Stimulated activated naive B cell treated with anti-CD40 and anti-IgM and Interleukin-4, amounts not matched to agents 10 μg/mL and 1 μg/mL and 100 μg/mL, for 72 hours (primary cell): ENCODE measurements at regions not wholly inside any gene's neighbourhood (a gene's known extent, or its start where the extent isn't known, plus 50 kb on each side); places are given as distances from the start of the nearest gene placed in this dataset.

Experiments used
- ATAC-seq, 2 donors: fragments of 150-1000 bp; cut with Tn5 transposase; replicated peaks; 2 replicates each; pipeline ENCODE4 v1.10.0; 2021; ENCODE audit warnings: moderate library complexity in 1 of 2
- DNase-seq: peaks from one replicate; pipeline ENCODE4 v3.0.0; 2021
- H3K27ac Mint-ChIP-seq: one replicate; pipeline ENCODE4 v1.8.0; 2022; ENCODE audit warnings: mild to moderate bottlenecking, mixed read lengths
- H3K27me3 Mint-ChIP-seq, 2 donors: one replicate each; pipeline ENCODE4 v1.8.0; 2022; ENCODE audit warnings: mixed read lengths in 2 of 2
- H3K36me3 Mint-ChIP-seq, 2 donors: one replicate each; pipeline ENCODE4 v1.8.0; 2022; ENCODE audit warnings: mixed read lengths in 2 of 2, mild to moderate bottlenecking in 1 of 2
- H3K4me1 Mint-ChIP-seq, 2 donors: one replicate each; pipeline ENCODE4 v1.8.0; 2022; ENCODE audit warnings: mixed read lengths in 2 of 2, mild to moderate bottlenecking in 1 of 2
- H3K4me3 Mint-ChIP-seq, 2 donors: one replicate each; pipeline ENCODE4 v1.8.0; 2022; ENCODE audit warnings: mild to moderate bottlenecking in 2 of 2, mixed read lengths in 2 of 2, moderate library complexity in 1 of 2
- H3K9me3 Mint-ChIP-seq, 2 donors: one replicate each; pipeline ENCODE4 v1.8.0; 2022; ENCODE audit warnings: mixed read lengths in 2 of 2, mild to moderate bottlenecking in 1 of 2

- peaks cover 9 to 38% of the 10 kb centered on the region in 2 donors for H3K27me3 Mint-ChIP-seq
- H3K27ac Mint-ChIP-seq, result no peak overlapping the region
- no peaks in the 10 kb centered on the region for H3K36me3 Mint-ChIP-seq
- H3K4me1 Mint-ChIP-seq, result no peaks in the 10 kb centered on the region
- H3K4me3 Mint-ChIP-seq, result no peak overlapping the region
- DNase-seq (no peak), ATAC-seq (no peak)
- H3K9me3 Mint-ChIP-seq, result no peaks in the 10 kb centered on the region
Measured at GRCh38 chr4:1493540-1494287, 87.5 kb upstream of the NKX1-1 start.

DNA sequence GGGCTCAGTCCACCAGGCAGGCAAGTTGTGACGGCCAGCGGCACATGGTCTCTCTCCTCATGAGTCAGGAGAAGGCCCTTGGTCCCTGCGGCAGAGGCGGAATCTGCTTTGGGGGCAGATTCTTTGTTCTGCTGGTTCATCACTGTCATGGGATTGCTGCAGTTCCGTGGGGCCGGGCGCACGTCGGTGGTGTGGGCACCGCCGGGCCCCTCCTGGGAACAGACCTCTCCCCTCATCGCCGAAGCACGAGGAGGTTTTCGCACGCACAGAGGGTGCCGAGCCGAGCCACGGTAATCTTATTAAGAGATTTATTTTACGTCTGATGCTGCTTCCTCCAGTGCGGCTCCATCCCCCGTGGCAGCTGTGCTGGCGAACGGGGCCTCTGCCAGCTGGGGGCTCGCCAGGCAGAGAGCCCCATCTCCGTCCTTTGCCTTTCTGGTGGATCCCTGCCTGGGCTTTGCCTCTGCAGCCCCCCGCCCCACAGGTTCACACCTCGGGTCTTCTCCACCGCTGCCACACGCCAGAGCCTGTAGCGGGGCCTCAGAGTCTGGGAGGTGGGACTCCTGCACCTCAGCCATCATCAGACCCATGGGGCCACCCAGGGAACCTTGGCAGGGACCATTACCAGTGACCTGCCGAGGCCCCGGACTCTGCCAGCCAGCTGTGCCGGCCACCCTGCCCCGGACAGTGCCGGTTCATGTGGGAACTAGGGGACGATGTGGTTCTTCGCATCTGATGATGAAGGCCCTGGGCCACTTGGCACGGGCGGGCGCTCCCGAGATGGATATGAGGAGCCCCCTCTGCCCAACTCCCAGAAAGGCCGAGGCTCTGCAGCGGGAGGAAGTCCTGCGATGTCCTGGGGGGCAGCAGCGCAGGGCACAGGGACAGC is 86.7 kb upstream of the NKX1-1 start:
- no peak overlapping the region for H3K27ac Mint-ChIP-seq
- DNase-seq (no peak), ATAC-seq (no peak)
- H3K9me3 Mint-ChIP-seq, result no peaks in the 10 kb centered on the region
- H3K4me1 Mint-ChIP-seq, result no peaks in the 10 kb centered on the region
- no peak overlapping the region for H3K4me3 Mint-ChIP-seq
- H3K27me3 Mint-ChIP-seq, result peaks cover 9 to 43% of the 10 kb centered on the region in 2 donors
- H3K36me3 Mint-ChIP-seq, result no peaks in the 10 kb centered on the region

DNA sequence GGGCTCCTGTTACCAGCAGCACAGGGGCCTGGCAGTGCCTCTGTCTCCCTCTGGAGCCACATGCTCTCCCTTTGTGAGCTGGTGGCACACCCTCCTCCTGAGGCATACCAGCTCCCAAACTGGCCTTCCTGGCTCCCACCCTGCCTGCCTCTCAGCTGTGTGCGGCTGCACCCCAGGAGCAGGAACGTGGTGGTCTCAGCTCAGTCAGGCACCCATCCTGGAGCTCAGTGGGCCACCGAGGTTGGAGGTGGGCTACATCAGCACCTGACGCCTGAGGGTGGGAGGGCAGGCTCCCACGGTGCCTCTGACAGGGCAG is 85.9 kb upstream of the NKX1-1 start:
- Mint-ChIP-seq H3K9me3 (peaks cover 6 to 7% of the 10 kb centered on the region in 2 donors), H3K27ac (no peak overlapping the region), H3K36me3 (peaks cover 2 to 7% of the 10 kb centered on the region in 2 donors), H3K4me3 (no peak overlapping the region), H3K27me3 (peaks cover 16 to 51% of the 10 kb centered on the region in 2 donors), H3K4me1 (no peaks in the 10 kb centered on the region)
- DNase-seq (no peak), ATAC-seq (no peak)

GRCh38 chr4:1491328-1492141 is 85.3 kb upstream of the NKX1-1 start:
- peaks cover 19 to 52% of the 10 kb centered on the region in 2 donors for H3K27me3 Mint-ChIP-seq
- H3K4me1 Mint-ChIP-seq, result no peaks in the 10 kb centered on the region
- H3K27ac Mint-ChIP-seq, result no peak overlapping the region
- ATAC-seq (no peak), DNase-seq (no peak)
- H3K36me3 Mint-ChIP-seq, result peaks cover 2 to 10% of the 10 kb centered on the region in 2 donors
- no peak overlapping the region for H3K4me3 Mint-ChIP-seq
- H3K9me3 Mint-ChIP-seq, result peaks cover 9 to 10% of the 10 kb centered on the region in 2 donors

- no peak for ATAC-seq
Measured at GRCh38 chr4:1490654-1491327, 84.5 kb upstream of the NKX1-1 start.

DNA sequence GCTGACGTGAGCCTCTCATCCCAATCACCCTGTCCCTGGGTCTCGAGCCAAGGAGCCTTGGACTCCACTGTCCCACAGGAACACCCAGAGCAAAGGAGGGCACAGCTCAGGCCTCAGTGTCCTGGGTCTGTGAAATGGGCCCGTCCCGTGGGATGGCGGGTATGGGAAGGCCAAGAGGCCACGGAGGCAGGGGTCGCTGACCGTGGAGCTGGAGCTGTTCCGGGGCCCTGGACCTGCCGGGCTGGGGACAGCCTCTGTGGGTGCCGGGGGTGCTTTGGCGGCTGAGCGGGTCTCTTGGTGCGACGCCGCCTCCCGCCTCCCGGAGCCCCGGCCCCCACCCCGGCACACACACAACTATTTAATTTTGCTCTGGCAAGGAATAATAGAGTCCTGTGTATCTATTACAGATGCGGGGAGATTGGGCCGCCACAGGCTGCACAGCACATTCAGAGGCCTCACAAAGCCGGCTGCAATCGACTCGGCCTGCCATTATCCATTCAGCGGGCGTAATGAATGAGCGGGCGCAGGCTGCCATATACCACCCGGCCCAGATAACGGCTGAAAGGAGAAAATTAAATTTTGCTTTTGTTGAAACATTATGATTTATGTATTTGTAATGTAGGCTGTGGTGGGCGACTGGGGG is 83.9 kb upstream of the NKX1-1 start:
- H3K9me3 Mint-ChIP-seq, result peaks cover 20 to 22% of the 10 kb centered on the region in 2 donors
- no peaks in the 10 kb centered on the region for H3K4me1 Mint-ChIP-seq
- H3K4me3 Mint-ChIP-seq, result no peak overlapping the region
- peaks cover 2 to 19% of the 10 kb centered on the region in 2 donors for H3K36me3 Mint-ChIP-seq
- ATAC-seq (no peak), DNase-seq (no peak)
- H3K27ac Mint-ChIP-seq, result no peak overlapping the region
- peaks cover 22 to 49% of the 10 kb centered on the region in 2 donors for H3K27me3 Mint-ChIP-seq

More at GRCh38 chr4:1490654-1491327, 84.5 kb upstream of the NKX1-1 start:
- Mint-ChIP-seq H3K9me3 (peaks cover 15 to 17% of the 10 kb centered on the region in 2 donors), H3K27me3 (peaks cover 22 to 52% of the 10 kb centered on the region in 2 donors), H3K4me1 (no peaks in the 10 kb centered on the region), H3K36me3 (peaks cover 2 to 15% of the 10 kb centered on the region in 2 donors), H3K4me3 (no peak overlapping the region), H3K27ac (no peak overlapping the region)
- no peak for DNase-seq

GRCh38 chr4:1489639-1489995 is 83.4 kb upstream of the NKX1-1 start:
- Mint-ChIP-seq H3K4me3 (no peak overlapping the region), H3K27ac (no peak overlapping the region), H3K27me3 (peaks cover 26 to 50% of the 10 kb centered on the region in 2 donors), H3K4me1 (no peaks in the 10 kb centered on the region), H3K9me3 (peaks cover 23 to 25% of the 10 kb centered on the region in 2 donors), H3K36me3 (peaks cover 2 to 22% of the 10 kb centered on the region in 2 donors)
- ATAC-seq (no peak), DNase-seq (no peak)

- Mint-ChIP-seq H3K27ac (no peak overlapping the region), H3K9me3 (peaks cover 27 to 30% of the 10 kb centered on the region in 2 donors), H3K27me3 (peaks cover 24 to 50% of the 10 kb centered on the region in 2 donors), H3K36me3 (peaks cover 2 to 25% of the 10 kb centered on the region in 2 donors), H3K4me3 (no peak overlapping the region), H3K4me1 (no peaks in the 10 kb centered on the region)
- no peak for DNase-seq
- no peak for ATAC-seq
Measured at GRCh38 chr4:1488831-1489638, 82.8 kb upstream of the NKX1-1 start.

- DNase-seq, result no peak
- H3K9me3 Mint-ChIP-seq, result peaks cover 27 to 35% of the 10 kb centered on the region in 2 donors
- peaks cover 2 to 25% of the 10 kb centered on the region in 2 donors for H3K36me3 Mint-ChIP-seq
- H3K4me1 Mint-ChIP-seq, result no peaks in the 10 kb centered on the region
- H3K27ac Mint-ChIP-seq, result no peak overlapping the region
- peaks cover 24 to 50% of the 10 kb centered on the region in 2 donors for H3K27me3 Mint-ChIP-seq
- no peak overlapping the region for H3K4me3 Mint-ChIP-seq
- ATAC-seq, result no peak
Measured at GRCh38 chr4:1488357-1488756, 82.1 kb upstream of the NKX1-1 start.

- H3K27me3 Mint-ChIP-seq, result peaks cover 24 to 47% of the 10 kb centered on the region in 2 donors
Measured at GRCh38 chr4:1487761-1488160, 81.5 kb upstream of the NKX1-1 start.

DNA sequence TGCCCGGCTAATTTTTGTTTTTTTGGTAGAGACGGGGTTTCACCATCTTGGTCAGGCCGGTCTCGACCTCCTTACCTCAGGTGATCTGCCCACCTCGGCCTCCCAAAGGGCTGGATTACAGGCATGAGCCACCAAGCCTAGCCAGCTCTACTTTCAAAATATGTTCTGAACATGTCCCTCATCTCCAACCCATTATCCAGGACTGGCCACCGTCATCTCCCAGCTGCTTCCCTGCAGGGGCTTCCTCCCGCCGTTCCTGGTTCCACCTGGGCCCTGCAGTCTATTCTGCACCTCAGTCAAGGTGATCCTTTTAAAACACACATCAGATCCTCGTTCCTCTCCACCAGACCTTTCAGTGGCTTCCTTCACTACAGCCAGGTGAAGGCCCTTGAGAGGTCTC is 80.9 kb upstream of the NKX1-1 start:
- Mint-ChIP-seq H3K4me3 (no peak overlapping the region), H3K27me3 (peaks cover 24 to 40% of the 10 kb centered on the region in 2 donors), H3K9me3 (peaks cover 28 to 37% of the 10 kb centered on the region in 2 donors), H3K27ac (no peak overlapping the region), H3K36me3 (peaks cover 2 to 25% of the 10 kb centered on the region in 2 donors), H3K4me1 (no peaks in the 10 kb centered on the region)
- no peak for DNase-seq
- ATAC-seq, result no peak

More at GRCh38 chr4:1487761-1488160, 81.5 kb upstream of the NKX1-1 start:
- ATAC-seq (no peak), DNase-seq (no peak)
- no peak overlapping the region for H3K27ac Mint-ChIP-seq
- H3K36me3 Mint-ChIP-seq, result peaks cover 2 to 25% of the 10 kb centered on the region in 2 donors
- H3K4me1 Mint-ChIP-seq, result no peaks in the 10 kb centered on the region
- peaks cover 27 to 37% of the 10 kb centered on the region in 2 donors for H3K9me3 Mint-ChIP-seq
- H3K4me3 Mint-ChIP-seq, result no peak overlapping the region

DNA sequence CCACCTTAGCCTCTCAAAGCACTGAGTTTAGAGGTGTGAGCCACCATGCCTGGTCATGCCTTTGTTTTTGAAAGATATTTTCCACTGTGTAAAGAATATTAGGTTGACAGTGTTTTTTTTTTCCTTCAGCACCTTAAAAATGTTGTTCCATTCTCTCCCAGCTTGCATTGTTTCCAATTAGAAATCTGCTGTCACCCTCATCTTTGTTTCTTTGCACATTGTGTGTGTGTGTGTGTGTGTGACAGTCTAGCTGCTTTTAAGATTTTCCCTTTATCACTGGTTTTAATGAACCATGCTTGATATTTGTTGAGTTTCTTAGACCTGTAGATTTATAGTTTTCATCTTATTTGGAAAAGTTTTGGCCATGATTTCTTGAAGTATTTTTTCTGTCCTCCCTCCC is 79.0 kb upstream of the NKX1-1 start:
- Mint-ChIP-seq H3K27ac (no peak overlapping the region), H3K9me3 (peaks cover 34 to 45% of the 10 kb centered on the region in 2 donors), H3K36me3 (peaks cover 2 to 25% of the 10 kb centered on the region in 2 donors), H3K4me1 (no peaks in the 10 kb centered on the region), H3K27me3 (peaks cover 24 to 30% of the 10 kb centered on the region in 2 donors), H3K4me3 (no peak overlapping the region)
- DNase-seq (no peak), ATAC-seq (no peak)

DNA sequence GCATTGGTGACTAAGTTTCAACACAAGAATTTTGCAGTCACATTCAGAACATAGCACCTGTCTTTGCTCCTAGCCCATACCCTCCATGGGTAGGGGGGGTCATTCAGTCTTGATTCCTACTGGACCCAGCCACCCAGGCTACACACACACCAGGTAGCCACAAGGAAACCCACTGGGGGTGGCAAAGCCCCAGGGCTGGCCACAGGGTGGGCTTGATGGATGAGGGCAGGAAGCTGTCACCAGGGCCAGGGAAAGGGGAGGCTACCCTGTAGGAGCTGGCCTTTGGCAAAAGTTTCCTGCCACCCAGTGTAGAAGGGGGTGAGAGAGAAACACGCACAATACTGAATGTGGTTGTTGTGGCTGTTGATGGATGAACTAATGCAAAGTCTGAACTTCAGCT is 74.5 kb upstream of the NKX1-1 start:
- DNase-seq (no peak), ATAC-seq (no peak)
- H3K36me3 Mint-ChIP-seq, result peaks cover 0 to 10% of the 10 kb centered on the region in 2 donors
- no peak overlapping the region for H3K4me3 Mint-ChIP-seq
- H3K27me3 Mint-ChIP-seq, result peaks cover 9 to 16% of the 10 kb centered on the region in 2 donors
- no peak overlapping the region for H3K27ac Mint-ChIP-seq
- no peaks in the 10 kb centered on the region for H3K4me1 Mint-ChIP-seq
- peaks cover 27 to 37% of the 10 kb centered on the region in 2 donors for H3K9me3 Mint-ChIP-seq
